ENCODE measurements at regions not wholly inside any gene's neighbourhood (a gene's known extent, or its start where the extent isn't known, plus 50 kb on each side); places are given as distances from the start of the nearest gene placed in this dataset.

GRCh38 chr21:22754746-22755145 is 1756.5 kb downstream of the NCAM2 start:
- Mint-ChIP-seq H3K4me1 (ENCODE audit: low read depth) (no peaks in the 10 kb centered on the region), H3K9me3 (peaks cover 23% of the 10 kb centered on the region), H3K27me3 (ENCODE audit: insufficient read depth) (no peaks in the 10 kb centered on the region), H3K4me3 (no peak overlapping the region), H3K36me3 (ENCODE audit: low read depth) (no peaks in the 10 kb centered on the region), H3K27ac (no peak overlapping the region)
- no peak for TF ChIP-seq CTCF (IDR thresholded peaks at IDR 0.05)
- DNase-seq = no peak

- Mint-ChIP-seq H3K4me1 (ENCODE audit: low read depth) (no peaks in the 10 kb centered on the region), H3K9me3 (peaks cover 35% of the 10 kb centered on the region), H3K36me3 (ENCODE audit: low read depth) (no peaks in the 10 kb centered on the region), H3K27ac (no peak overlapping the region), H3K4me3 (no peak overlapping the region), H3K27me3 (ENCODE audit: insufficient read depth) (no peaks in the 10 kb centered on the region)
- DNase-seq = no peak
- TF ChIP-seq CTCF (IDR thresholded peaks at IDR 0.05) = no peak
These were observed 1760.3 kb downstream of the NCAM2 start for GRCh38 chr21:22758478-22758877.

- H3K9me3 Mint-ChIP-seq = peaks cover 21% of the 10 kb centered on the region
- H3K27me3 Mint-ChIP-seq (ENCODE audit: insufficient read depth) = no peaks in the 10 kb centered on the region
- H3K36me3 Mint-ChIP-seq (ENCODE audit: low read depth) = no peaks in the 10 kb centered on the region
- no peak overlapping the region for H3K27ac Mint-ChIP-seq
- no peak for TF ChIP-seq CTCF (IDR thresholded peaks at IDR 0.05)
- no peaks in the 10 kb centered on the region for H3K4me1 Mint-ChIP-seq (ENCODE audit: low read depth)
- DNase-seq = no peak
- H3K4me3 Mint-ChIP-seq = no peak overlapping the region
These were observed 1764.3 kb downstream of the NCAM2 start for GRCh38 chr21:22762463-22762862.

- DNase-seq = no peak
- TF ChIP-seq CTCF (IDR thresholded peaks at IDR 0.05) = no peak
- Mint-ChIP-seq H3K27me3 (ENCODE audit: insufficient read depth) (no peaks in the 10 kb centered on the region), H3K27ac (no peak overlapping the region), H3K36me3 (ENCODE audit: low read depth) (no peaks in the 10 kb centered on the region), H3K4me3 (no peak overlapping the region), H3K9me3 (peaks cover 18% of the 10 kb centered on the region), H3K4me1 (ENCODE audit: low read depth) (no peaks in the 10 kb centered on the region)
These were observed 1765.2 kb downstream of the NCAM2 start for GRCh38 chr21:22763442-22763841.

GRCh38 chr21:22764222-22764621 is 1766.0 kb downstream of the NCAM2 start:
- H3K27me3 Mint-ChIP-seq (ENCODE audit: insufficient read depth) = no peaks in the 10 kb centered on the region
- peaks cover 12% of the 10 kb centered on the region for H3K9me3 Mint-ChIP-seq
- no peak overlapping the region for H3K27ac Mint-ChIP-seq
- no peak overlapping the region for H3K4me3 Mint-ChIP-seq
- no peaks in the 10 kb centered on the region for H3K36me3 Mint-ChIP-seq (ENCODE audit: low read depth)
- no peak for TF ChIP-seq CTCF (IDR thresholded peaks at IDR 0.05)
- H3K4me1 Mint-ChIP-seq (ENCODE audit: low read depth) = no peaks in the 10 kb centered on the region
- no peak for DNase-seq

- no peak for DNase-seq
- H3K9me3 Mint-ChIP-seq = peaks cover 3% of the 10 kb centered on the region; the same call in 1 of the 2 replicates
- H3K27me3 Mint-ChIP-seq (ENCODE audit: insufficient read depth) = no peaks in the 10 kb centered on the region
- H3K4me1 Mint-ChIP-seq (ENCODE audit: low read depth) = no peaks in the 10 kb centered on the region
- H3K36me3 Mint-ChIP-seq (ENCODE audit: low read depth) = no peaks in the 10 kb centered on the region
- H3K4me3 Mint-ChIP-seq = no peak overlapping the region
- no peak for TF ChIP-seq CTCF (IDR thresholded peaks at IDR 0.05)
- H3K27ac Mint-ChIP-seq = no peak overlapping the region
These were observed 1793.2 kb downstream of the NCAM2 start for GRCh38 chr21:22791376-22791775.
